Body of pancreas (tissue), 4 donors: ENCODE measurements at regions not wholly inside any gene's neighbourhood (a gene's known extent, or its start where the extent isn't known, plus 50 kb on each side); places are given as distances from the start of the nearest gene placed in this dataset.

ENCODE experiments used
- ATAC-seq: fragments of 150-250 bp; one replicate; pipeline ENCODE4 v1.9.1; 2016
- DNase-seq, 4 donors: peaks; one replicate each; pipeline ENCODE4 v3.0.0-alpha.2; 2019
- H3K27ac ChIP-seq, 4 donors: fragments of 200-600 bp; sonication (generic); 1 replicate in 3 of 4; 2 replicates in 1 of 4; pipeline versions ENCODE4 v1.5.1 to v1.6.1; 2016 to 2019; ENCODE audit warnings: mild to moderate bottlenecking in 1 of 4, mixed read lengths in 1 of 4, moderate library complexity in 1 of 4
- H3K27me3 ChIP-seq, 2 donors: fragments of 200-600 bp; sonication (generic); one replicate each; pipeline ENCODE4 v1.6.0; 2016; ENCODE audit warnings: mild to moderate bottlenecking in 1 of 2
- H3K36me3 ChIP-seq, 2 donors: fragments of 200-600 bp; sonication (generic); replicated peaks in 1 of 2; 2 replicates each; pipeline ENCODE4 v1.5.1; 2016; ENCODE audit warnings: low read depth in 2 of 2; ENCODE audit not compliant: insufficient read depth in 1 of 2
- H3K4me1 ChIP-seq: fragments of 200-600 bp; sonication (generic); one replicate; pipeline ENCODE4 v1.6.0; 2016
- H3K4me3 ChIP-seq, 2 donors: fragments of 200-600 bp; sonication (generic); 1 replicate in 1 of 2; 2 replicates in 1 of 2; pipeline ENCODE4 v1.5.1; 2016 to 2019
- H3K9me3 ChIP-seq, 3 donors: fragments of 200-600 bp; sonication (generic); 1 replicate in 2 of 3; 2 replicates in 1 of 3; pipeline ENCODE4 v1.5.1; 2016
- POLR2A ChIP-seq, 3 donors: fragments of 450-650 bp; IDR thresholded peaks; one replicate each; pipeline ENCODE4 v1.6.1; 2016; ENCODE audit warnings: antibody characterized with exemption in 3 of 3, mild to moderate bottlenecking in 2 of 3
- WGBS, 2 donors: methylation state at CpG; one replicate each; pipeline ENCODE4 v1.1.5; 2017; 5-methylcytosine and 5-hydroxymethylcytosine counted together
- intact Hi-C: fragments of 100-400 bp; cut with DNase I; formaldehyde crosslinking; loops from one replicate; pipeline ENCODE4 v1.15.1; 2023
- TF ChIP-seq, protein P1 (sequence below), 7 experiments: fragments of 450-650 bp in 4 of 7; fragments of 200-600 bp in 3 of 7; sonication (generic) in 3 of 7; IDR thresholded peaks; one replicate each; pipeline ENCODE4 v1.5.1; 2016 to 2019; ENCODE audit warnings: antibody characterized with exemption in 7 of 7

DNA sequence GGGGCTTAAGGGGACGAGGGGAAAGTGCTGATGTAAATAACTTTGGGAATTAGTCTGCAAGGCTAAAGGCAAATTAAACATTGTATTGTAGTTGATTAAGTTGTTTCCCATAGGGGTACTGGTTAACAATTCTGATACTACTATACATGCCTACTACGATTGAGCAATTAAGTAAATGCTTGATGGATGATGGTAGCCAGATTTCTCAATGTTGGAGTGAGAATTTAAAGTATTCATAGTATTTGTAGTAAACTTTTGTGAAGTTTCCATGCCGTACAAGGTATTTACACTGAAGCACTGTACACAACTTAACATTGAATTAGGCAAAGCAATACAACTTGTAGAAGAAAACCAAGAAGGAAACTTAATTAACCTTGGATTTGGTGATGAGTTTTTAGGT lies 852.3 kb downstream of the QKI start:
- WGBS, 2 donors: 26 to 28% methylated on average over 3 of the region's 3 CpGs
- no peak for ATAC-seq

DNA sequence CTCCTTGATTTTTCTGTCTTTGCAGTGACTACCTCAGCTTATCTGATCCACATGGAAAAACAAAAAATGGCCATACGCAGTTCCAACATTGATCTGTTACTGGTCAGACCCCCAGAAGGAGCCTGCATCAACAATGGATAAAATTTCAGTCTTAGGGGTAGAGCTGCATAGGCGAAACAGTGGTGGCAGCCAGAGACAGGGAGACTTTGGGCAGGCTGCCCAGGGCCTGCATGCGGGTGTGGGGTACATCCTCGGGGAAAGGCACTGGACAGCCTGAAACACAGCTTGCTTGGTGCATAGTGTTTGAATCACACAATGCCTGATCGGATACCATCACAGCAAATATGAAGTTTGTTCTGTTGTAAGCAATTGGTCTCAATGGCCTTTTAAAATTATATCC lies 847.8 kb downstream of the QKI start:
- no peak overlapping the region for H3K4me3 ChIP-seq
- no peak overlapping the region for H3K27ac ChIP-seq
- H3K4me1 ChIP-seq: no peaks in the 10 kb centered on the region
- DNase-seq (no peak), ATAC-seq (no peak)
- intact Hi-C loops: no loop called here
- H3K27me3 ChIP-seq: no peaks in the 10 kb centered on the region
- no peaks in the 10 kb centered on the region for H3K9me3 ChIP-seq
- no peaks in the 10 kb centered on the region for H3K36me3 ChIP-seq
- TF ChIP-seq, protein P1, sequence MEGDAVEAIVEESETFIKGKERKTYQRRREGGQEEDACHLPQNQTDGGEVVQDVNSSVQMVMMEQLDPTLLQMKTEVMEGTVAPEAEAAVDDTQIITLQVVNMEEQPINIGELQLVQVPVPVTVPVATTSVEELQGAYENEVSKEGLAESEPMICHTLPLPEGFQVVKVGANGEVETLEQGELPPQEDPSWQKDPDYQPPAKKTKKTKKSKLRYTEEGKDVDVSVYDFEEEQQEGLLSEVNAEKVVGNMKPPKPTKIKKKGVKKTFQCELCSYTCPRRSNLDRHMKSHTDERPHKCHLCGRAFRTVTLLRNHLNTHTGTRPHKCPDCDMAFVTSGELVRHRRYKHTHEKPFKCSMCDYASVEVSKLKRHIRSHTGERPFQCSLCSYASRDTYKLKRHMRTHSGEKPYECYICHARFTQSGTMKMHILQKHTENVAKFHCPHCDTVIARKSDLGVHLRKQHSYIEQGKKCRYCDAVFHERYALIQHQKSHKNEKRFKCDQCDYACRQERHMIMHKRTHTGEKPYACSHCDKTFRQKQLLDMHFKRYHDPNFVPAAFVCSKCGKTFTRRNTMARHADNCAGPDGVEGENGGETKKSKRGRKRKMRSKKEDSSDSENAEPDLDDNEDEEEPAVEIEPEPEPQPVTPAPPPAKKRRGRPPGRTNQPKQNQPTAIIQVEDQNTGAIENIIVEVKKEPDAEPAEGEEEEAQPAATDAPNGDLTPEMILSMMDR (IDR thresholded peaks at IDR 0.05): no peak
- TF ChIP-seq POLR2A (IDR thresholded peaks at IDR 0.05): no peak
- 58 to 68% methylated on average over 5 of the region's 5 CpGs for WGBS, 2 donors

More for the DNA sequence above, 852.3 kb downstream of the QKI start:
- no peaks in the 10 kb centered on the region for H3K27me3 ChIP-seq
- TF ChIP-seq, protein P1 (IDR thresholded peaks at IDR 0.05): no peak
- TF ChIP-seq POLR2A (IDR thresholded peaks at IDR 0.05): no peak
- intact Hi-C loops: no loop called here
- H3K9me3 ChIP-seq: no peaks in the 10 kb centered on the region
- no peaks in the 10 kb centered on the region for H3K4me1 ChIP-seq
- no peaks in the 10 kb centered on the region for H3K36me3 ChIP-seq
- no peak for DNase-seq
- H3K27ac ChIP-seq: no peak overlapping the region
- no peak overlapping the region for H3K4me3 ChIP-seq

GRCh38 chr6:164258421-164258820 lies 843.9 kb downstream of the QKI start:
- no peak overlapping the region for H3K27ac ChIP-seq
- H3K36me3 ChIP-seq: no peaks in the 10 kb centered on the region
- intact Hi-C loops: no loop called here
- H3K9me3 ChIP-seq: no peaks in the 10 kb centered on the region
- H3K27me3 ChIP-seq: no peaks in the 10 kb centered on the region
- H3K4me3 ChIP-seq: no peak overlapping the region
- no peaks in the 10 kb centered on the region for H3K4me1 ChIP-seq
- DNase-seq (no peak), ATAC-seq (no peak)
- WGBS, 2 donors: 62 to 67% methylated on average over 3 of the region's 3 CpGs
- no peak for TF ChIP-seq POLR2A (IDR thresholded peaks at IDR 0.05)
- TF ChIP-seq, protein P1 (IDR thresholded peaks at IDR 0.05): no peak

GRCh38 chr6:164252948-164253347 lies 838.4 kb downstream of the QKI start:
- H3K27ac ChIP-seq: no peak overlapping the region
- no peaks in the 10 kb centered on the region for H3K9me3 ChIP-seq
- no peak for DNase-seq
- H3K27me3 ChIP-seq: no peaks in the 10 kb centered on the region
- 38 to 40% methylated on average over 3 of the region's 3 CpGs for WGBS, 2 donors
- intact Hi-C loops: no loop called here
- ATAC-seq: no peak
- TF ChIP-seq, protein P1 (IDR thresholded peaks at IDR 0.05): no peak
- no peak for TF ChIP-seq POLR2A (IDR thresholded peaks at IDR 0.05)
- no peaks in the 10 kb centered on the region for H3K36me3 ChIP-seq
- H3K4me3 ChIP-seq: no peak overlapping the region
- H3K4me1 ChIP-seq: no peaks in the 10 kb centered on the region

DNA sequence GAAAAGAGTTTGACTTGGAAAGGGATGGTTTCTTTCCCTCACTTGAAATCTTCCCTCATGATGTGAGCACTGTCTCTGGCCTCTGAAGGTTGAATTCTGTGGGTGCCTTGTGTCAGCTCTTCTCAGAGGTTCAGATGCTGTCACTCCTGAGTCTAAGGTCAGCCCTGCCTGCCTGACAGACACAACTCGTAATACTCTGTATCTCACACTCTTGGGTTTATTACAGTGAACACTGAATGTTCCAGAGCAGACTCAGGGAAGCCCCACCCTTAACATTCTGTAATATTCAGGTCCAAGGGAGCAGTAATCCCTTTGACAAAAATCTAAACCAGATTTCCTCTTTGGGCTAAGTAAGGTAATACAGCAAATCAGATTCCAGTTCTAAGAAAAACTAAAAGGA lies 837.8 kb downstream of the QKI start:
- no peak overlapping the region for H3K4me3 ChIP-seq
- H3K27ac ChIP-seq: no peak overlapping the region
- TF ChIP-seq, protein P1 (IDR thresholded peaks at IDR 0.05): no peak
- TF ChIP-seq POLR2A (IDR thresholded peaks at IDR 0.05): no peak
- no peaks in the 10 kb centered on the region for H3K27me3 ChIP-seq
- no peak for ATAC-seq
- H3K36me3 ChIP-seq: no peaks in the 10 kb centered on the region
- no peaks in the 10 kb centered on the region for H3K4me1 ChIP-seq
- H3K9me3 ChIP-seq: no peaks in the 10 kb centered on the region
- DNase-seq: no peak
- intact Hi-C loops: no loop called here
- 25 to 33% methylated on average over 1 of the region's 1 CpG for WGBS, 2 donors
